ENCODE measurements at regions not wholly inside any gene's neighbourhood (a gene's known extent, or its start where the extent isn't known, plus 50 kb on each side); places are given as distances from the start of the nearest gene placed in this dataset.
A peak's percentile ranks its signal among the peaks of the same experiment; 100 is the strongest.

GRCh38 chr6:80676386-80676785 lies 569.9 kb downstream of the BCKDHB start:
- TF ChIP-seq CTCF (IDR thresholded peaks at IDR 0.05) (no peak), PHF8 (IDR thresholded peaks at IDR 0.05; ENCODE audit: borderline replicate concordance, low read depth) (no peak), FOSL2 (IDR thresholded peaks at IDR 0.05) (no peak), FOSL2 (CRISPR knock-in tag; IDR thresholded peaks at IDR 0.05) (no peak), NR3C1 (IDR thresholded peaks at IDR 0.05) (no peak), TFCP2L1 (CRISPR knock-in tag; IDR thresholded peaks at IDR 0.05) (no peak), BHLHE40 (IDR thresholded peaks at IDR 0.05; ENCODE audit: low read depth, low read length) (no peak), PBX3 (IDR thresholded peaks at IDR 0.05) (no peak), MAX (IDR thresholded peaks at IDR 0.05) (no peak), ZFP36 (IDR thresholded peaks at IDR 0.05; ENCODE audit: borderline replicate concordance, partially characterized antibody) (no peak), CHD2 (IDR thresholded peaks at IDR 0.05; ENCODE audit: low read length, partially characterized antibody) (no peak), KDM1A (IDR thresholded peaks at IDR 0.05; ENCODE audit: low read depth) (peak; percentile 42; the same call in 1 of the 2 replicates), HDAC2 (IDR thresholded peaks at IDR 0.05) (no peak), CBX2 (IDR thresholded peaks at IDR 0.05; ENCODE audit: borderline replicate concordance, low read depth) (no peak), POLR2A (IDR thresholded peaks at IDR 0.05; ENCODE audit: low read length) (no peak)
